ENCODE measurements at regions not wholly inside any gene's neighbourhood (a gene's known extent, or its start where the extent isn't known, plus 50 kb on each side); places are given as distances from the start of the nearest gene placed in this dataset.
"Not testable (repeated sequence)": the region's sequence is repeated elsewhere in the genome, so short reads cannot be mapped to it uniquely, and the experiment has no call there.

GRCh38 chr9:24359046-24359445 is 186.7 kb downstream of the IZUMO3 start:
- no peak for DNase-seq
- intact Hi-C loops (cut with DNase I): no loop called here

GRCh38 chr9:24351973-24352372 is 193.7 kb downstream of the IZUMO3 start:
- no peak for DNase-seq
- intact Hi-C loops (cut with DNase I): no loop called here

- no peak for DNase-seq
- intact Hi-C loops (cut with DNase I): no loop called here
Measured at GRCh38 chr9:24351258-24351657, 194.4 kb downstream of the IZUMO3 start.

GRCh38 chr9:24342457-24342856 is 203.2 kb downstream of the IZUMO3 start:
- intact Hi-C loops (cut with DNase I): no loop called here
- DNase-seq: no peak

- intact Hi-C loops (cut with DNase I): no loop called here
Measured at GRCh38 chr9:24333629-24334028, 212.1 kb downstream of the IZUMO3 start.

GRCh38 chr9:24298912-24299311 is 246.8 kb downstream of the IZUMO3 start:
- no peak for DNase-seq
- intact Hi-C loops (cut with DNase I): no loop called here

More at GRCh38 chr9:24333629-24334028, 212.1 kb downstream of the IZUMO3 start:
- DNase-seq: no peak

- no peak for DNase-seq
- intact Hi-C loops (cut with DNase I): no loop called here
Measured at GRCh38 chr9:24297931-24298330, 247.8 kb downstream of the IZUMO3 start.

- no peak for DNase-seq
- intact Hi-C loops (cut with DNase I): no loop called here
Measured at GRCh38 chr9:24296124-24296523, 249.6 kb downstream of the IZUMO3 start.

GRCh38 chr9:24293386-24293785 is 252.3 kb downstream of the IZUMO3 start:
- intact Hi-C loops (cut with DNase I): no loop called here
- DNase-seq: no peak

- no peak for DNase-seq
- intact Hi-C loops (cut with DNase I): no loop called here
Measured at GRCh38 chr9:24286761-24287160, 258.9 kb downstream of the IZUMO3 start.

GRCh38 chr9:24258626-24259025 is 287.1 kb downstream of the IZUMO3 start:
- intact Hi-C loops (cut with DNase I): no loop called here
- DNase-seq: no peak

- DNase-seq: no peak
- intact Hi-C loops (cut with DNase I): no loop called here
Measured at GRCh38 chr9:24257726-24258125, 288.0 kb downstream of the IZUMO3 start.

- intact Hi-C loops (cut with DNase I): no loop called here
- peak in 1 of 42 donors; percentile 4 for DNase-seq
Measured at GRCh38 chr9:24245988-24246387, 299.7 kb downstream of the IZUMO3 start.

GRCh38 chr9:24242576-24242975 is 303.1 kb downstream of the IZUMO3 start:
- intact Hi-C loops (cut with DNase I): no loop called here
- DNase-seq: no peak

GRCh38 chr9:24218656-24219055 is 327.0 kb downstream of the IZUMO3 start:
- intact Hi-C loops (cut with DNase I): no loop called here
- no peak for DNase-seq

- intact Hi-C loops (cut with DNase I): no loop called here
- DNase-seq: no peak
Measured at GRCh38 chr9:24210641-24211040, 335.1 kb downstream of the IZUMO3 start.

- no peak for DNase-seq
- intact Hi-C loops (cut with DNase I): no loop called here
Measured at GRCh38 chr9:24189986-24190385, 355.7 kb downstream of the IZUMO3 start.

- intact Hi-C loops (cut with DNase I); DNase-seq: not testable (repeated sequence)
Measured at GRCh38 chr9:24180572-24180971, 354.5 kb upstream of the ELAVL2 start.

GRCh38 chr9:24144796-24145195 is 318.8 kb upstream of the ELAVL2 start:
- DNase-seq: no peak
- intact Hi-C loops (cut with DNase I): no loop called here

GRCh38 chr9:24135072-24135471 is 309.0 kb upstream of the ELAVL2 start:
- DNase-seq; intact Hi-C loops (cut with DNase I): not testable (repeated sequence)

GRCh38 chr9:24132244-24132643 is 306.2 kb upstream of the ELAVL2 start:
- DNase-seq: no peak
- intact Hi-C loops (cut with DNase I): no loop called here

- no peak for DNase-seq
Measured at GRCh38 chr9:24127519-24127918, 301.5 kb upstream of the ELAVL2 start.

More at GRCh38 chr9:24127519-24127918, 301.5 kb upstream of the ELAVL2 start:
- intact Hi-C loops (cut with DNase I): no loop called here

Measured in head of caudate nucleus (tissue), 42 donors.